H1 (cell line): ENCODE measurements at regions not wholly inside any gene's neighbourhood (a gene's known extent, or its start where the extent isn't known, plus 50 kb on each side); places are given as distances from the start of the nearest gene placed in this dataset.

Experiments
- ATF2 ChIP-seq: IDR thresholded peaks from 2 replicates; pipeline ENCODE4 v1.6.1; 2012; ENCODE audit warnings: low read length, inconsistent platforms
- CBX5 ChIP-seq: fragments of 300-800, 300-1000 bp; sonication (generic); IDR thresholded peaks from 2 replicates; pipeline ENCODE4 v1.7.1; 2016; ENCODE audit warnings: antibody characterized with exemption, low read length, low read depth
- CEBPB ChIP-seq: IDR thresholded peaks from 2 replicates; pipeline ENCODE4 v1.6.1; 2012; ENCODE audit warnings: low read depth, low read length
- CHD2 ChIP-seq: IDR thresholded peaks from 2 replicates; pipeline ENCODE4 v1.6.1; 2012; ENCODE audit warnings: low read length, improper control_type of control experiment
- CTCF ChIP-seq, 3 experiments: IDR thresholded peaks; 1 replicate in 2 of 3; 2 replicates in 1 of 3; pipeline versions ENCODE4 v1.5.1 to v1.6.1; 2011; ENCODE audit warnings: low read length in 3 of 3, mild to moderate bottlenecking in 3 of 3, inconsistent platforms in 2 of 3, low read depth in 1 of 3, moderate library complexity in 1 of 3; ENCODE audit not compliant: insufficient read depth in 1 of 3; ENCODE audit errors: control extremely low read depth in 1 of 3
- EZH2 ChIP-seq: fragments of 200-600 bp; sonication (generic); IDR thresholded peaks from 2 replicates; pipeline ENCODE4 v1.7.1; 2012; ENCODE audit warnings: low read depth, mild to moderate bottlenecking, moderate library complexity, low read length, inconsistent platforms; ENCODE audit not compliant: severe bottlenecking
- FOSL1 ChIP-seq: IDR thresholded peaks from 2 replicates; pipeline ENCODE4 v1.6.1; 2011; ENCODE audit warnings: mild to moderate bottlenecking, low read depth, low read length, moderate library complexity; ENCODE audit not compliant: insufficient read depth
- KDM1A ChIP-seq: fragments of 200-600, 300-600 bp; sonication (generic); IDR thresholded peaks from 2 replicates; pipeline ENCODE4 v1.7.1; 2016; ENCODE audit warnings: mild to moderate bottlenecking, low read length, borderline replicate concordance
- POLR2A ChIP-seq, 2 experiments: IDR thresholded peaks; 1 replicate in 1 of 2; 2 replicates in 1 of 2; pipeline ENCODE4 v1.6.1; 2011; ENCODE audit warnings: low read depth in 2 of 2, low read length in 2 of 2, mild to moderate bottlenecking in 2 of 2; ENCODE audit errors: control extremely low read depth in 1 of 2
- SIN3A ChIP-seq, 2 experiments: IDR thresholded peaks in 1 of 2; conservative IDR thresholded peaks in 1 of 2; 2 replicates each; pipeline ENCODE4 v1.6.1; 2011 to 2012; ENCODE audit warnings: low read length in 2 of 2, improper control_type of control experiment in 1 of 2, low read depth in 1 of 2, mild to moderate bottlenecking in 1 of 2
- SP1 ChIP-seq: IDR thresholded peaks from 2 replicates; pipeline ENCODE4 v1.6.1; 2011; ENCODE audit warnings: low read depth, low read length
- SP4 ChIP-seq: IDR thresholded peaks from 2 replicates; pipeline ENCODE4 v1.6.1; 2012; ENCODE audit warnings: low read length, inconsistent platforms
- ZNF274 ChIP-seq: IDR thresholded peaks from 2 replicates; pipeline ENCODE4 v1.7.0; 2012; ENCODE audit warnings: low read length, borderline replicate concordance; ENCODE audit errors: extremely low read depth

- no peak for TF ChIP-seq CTCF (IDR thresholded peaks at IDR 0.05; ENCODE audit: control extremely low read depth in 1 of 3, insufficient read depth in 1 of 3, low read depth in 1 of 3, low read length in 3 of 3)
- TF ChIP-seq CHD2: no peak
- no peak for TF ChIP-seq CBX5
- TF ChIP-seq EZH2: no peak
- TF ChIP-seq SIN3A (conservative IDR thresholded peaks at IDR 0.05 in 1 of 2, IDR thresholded peaks at IDR 0.05 in 1 of 2; ENCODE audit: low read depth in 1 of 2, low read length in 2 of 2): no peak
- no peak for TF ChIP-seq SP1
- no peak for TF ChIP-seq POLR2A (IDR thresholded peaks at IDR 0.05; ENCODE audit: control extremely low read depth in 1 of 2, low read depth in 2 of 2, low read length in 2 of 2)
- no peak for TF ChIP-seq SP4
- TF ChIP-seq ZNF274: no peak
- no peak for TF ChIP-seq CEBPB
- TF ChIP-seq ATF2: no peak
- no peak for TF ChIP-seq KDM1A
- TF ChIP-seq FOSL1: no peak
Observed at GRCh38 chr9:13444245-13445102, 165.0 kb upstream of the MPDZ start.
